CD4-positive, alpha-beta T cell treated with Interleukin-10 for 1 hour (primary cell): ENCODE measurements at regions not wholly inside any gene's neighbourhood (a gene's known extent, or its start where the extent isn't known, plus 50 kb on each side); places are given as distances from the start of the nearest gene placed in this dataset.
"Not testable (repeated sequence)": the region's sequence is repeated elsewhere in the genome, so short reads cannot be mapped to it uniquely, and the experiment has no call there.

Source experiments
- DNase-seq: peaks from one replicate; pipeline ENCODE4 v3.0.0-alpha.2; 2020

GRCh38 chr1:70674941-70675685, 264.0 kb downstream of the CTH start:
- no peak for DNase-seq

GRCh38 chr1:70675737-70676156, 264.7 kb downstream of the CTH start:
- no peak for DNase-seq

GRCh38 chr1:70685300-70686286, 274.5 kb downstream of the CTH start:
- DNase-seq: peak; percentile 42

- DNase-seq: no peak
Observed at GRCh38 chr1:70688580-70688979, 277.5 kb downstream of the CTH start.

- DNase-seq: no peak
Observed at GRCh38 chr1:70706381-70707037, 295.4 kb downstream of the CTH start.

GRCh38 chr1:70707214-70707613, 296.1 kb downstream of the CTH start:
- no peak for DNase-seq

GRCh38 chr1:70714149-70714548, 303.1 kb downstream of the CTH start:
- no peak for DNase-seq

- no peak for DNase-seq
Observed at GRCh38 chr1:70717211-70717610, 306.1 kb downstream of the CTH start.

GRCh38 chr1:70717656-70718055, 306.6 kb downstream of the CTH start:
- DNase-seq: no peak

- no peak for DNase-seq
Observed at GRCh38 chr1:70718086-70718630, 307.1 kb downstream of the CTH start.

- DNase-seq: no peak
Observed at GRCh38 chr1:70719154-70719553, 308.1 kb downstream of the CTH start.

GRCh38 chr1:70720109-70720508, 309.0 kb downstream of the CTH start:
- DNase-seq: no peak

GRCh38 chr1:70720521-70720920, 309.5 kb downstream of the CTH start:
- DNase-seq: no peak

- no peak for DNase-seq
Observed at GRCh38 chr1:70727886-70728489, 316.9 kb downstream of the CTH start.

- not testable (repeated sequence) for DNase-seq
Observed at GRCh38 chr1:70736518-70736917, 311.1 kb downstream of the PTGER3 start.

- DNase-seq: no peak
Observed at GRCh38 chr1:70737125-70737524, 310.5 kb downstream of the PTGER3 start.

GRCh38 chr1:70738624-70739023, 309.0 kb downstream of the PTGER3 start:
- DNase-seq: no peak

- no peak for DNase-seq
Observed at GRCh38 chr1:70745199-70745598, 302.4 kb downstream of the PTGER3 start.

- DNase-seq: not testable (repeated sequence)
Observed at GRCh38 chr1:70746062-70746461, 301.6 kb downstream of the PTGER3 start.

GRCh38 chr1:70747123-70747522, 300.5 kb downstream of the PTGER3 start:
- DNase-seq: not testable (repeated sequence)

- DNase-seq: not testable (repeated sequence)
Observed at GRCh38 chr1:70751676-70752287, 295.8 kb downstream of the PTGER3 start.

- DNase-seq: no peak
Observed at GRCh38 chr1:70754701-70755100, 292.9 kb downstream of the PTGER3 start.
